ENCODE measurements at regions not wholly inside any gene's neighbourhood (a gene's known extent, or its start where the extent isn't known, plus 50 kb on each side); places are given as distances from the start of the nearest gene placed in this dataset.

- no peak overlapping the region for H3K9ac ChIP-seq (ENCODE audit: insufficient read length, low read depth)
- DNase-seq (ENCODE audit: low read depth, low spot score), result no peak
- H3K4me1 ChIP-seq (ENCODE audit: insufficient read depth, insufficient read length), result no peaks in the 10 kb centered on the region
- TF ChIP-seq SUZ12 (IDR thresholded peaks at IDR 0.05; ENCODE audit: extremely low read depth, insufficient read depth, insufficient read length) (no peak), ZNF274 (IDR thresholded peaks at IDR 0.05; ENCODE audit: low read depth, low read length) (no peak), YY1 (IDR thresholded peaks at IDR 0.05; ENCODE audit: insufficient read depth, insufficient read length) (no peak)
- H3K9me3 ChIP-seq (ENCODE audit: insufficient read depth, low read length), result no peaks in the 10 kb centered on the region
- no peaks in the 10 kb centered on the region for H3K27me3 ChIP-seq (ENCODE audit: insufficient read depth, insufficient read length)
- no peak overlapping the region for H3K4me3 ChIP-seq (ENCODE audit: insufficient read length, low read depth)
- H3K36me3 ChIP-seq (ENCODE audit: insufficient read depth, insufficient read length, low read length), result no peaks in the 10 kb centered on the region
Measured at GRCh38 chr4:12534684-12535083, 949.5 kb downstream of the RAB28 start.

DNA sequence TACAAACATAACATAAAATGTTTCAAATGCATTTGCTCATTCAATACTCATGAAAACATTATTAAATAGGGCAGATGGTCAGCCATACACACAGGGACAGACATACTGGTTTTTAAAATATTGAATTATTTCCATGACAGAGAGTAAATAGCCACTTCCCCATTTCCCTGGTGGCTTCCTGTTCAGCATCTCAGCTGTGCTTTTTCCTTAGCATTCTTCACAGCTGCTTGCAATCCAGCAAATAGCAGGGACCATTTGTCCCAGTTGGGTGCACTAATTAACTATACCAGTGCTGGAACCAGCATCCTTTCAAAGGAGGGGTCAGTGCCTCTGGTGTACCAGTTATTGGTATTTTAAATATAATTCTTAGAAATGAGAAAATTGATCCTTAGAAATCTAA, 964.7 kb downstream of the RAB28 start:
- Histone ChIP-seq H3K9me3 (ENCODE audit: insufficient read depth, low read length) (peaks cover 11% of the 10 kb centered on the region; the same call in 1 of the 2 replicates), H3K9ac (ENCODE audit: insufficient read length, low read depth) (no peak overlapping the region), H3K27me3 (ENCODE audit: insufficient read depth, insufficient read length) (no peaks in the 10 kb centered on the region), H3K4me3 (ENCODE audit: insufficient read length, low read depth) (no peak overlapping the region), H3K4me1 (ENCODE audit: insufficient read depth, insufficient read length) (no peaks in the 10 kb centered on the region), H3K36me3 (ENCODE audit: insufficient read depth, insufficient read length, low read length) (no peaks in the 10 kb centered on the region)
- DNase-seq (ENCODE audit: low read depth, low spot score), result no peak
- TF ChIP-seq ZNF274 (IDR thresholded peaks at IDR 0.05; ENCODE audit: low read depth, low read length), result no peak
- TF ChIP-seq SUZ12 (IDR thresholded peaks at IDR 0.05; ENCODE audit: extremely low read depth, insufficient read depth, insufficient read length), result no peak
- TF ChIP-seq YY1 (IDR thresholded peaks at IDR 0.05; ENCODE audit: insufficient read depth, insufficient read length), result no peak

GRCh38 chr4:12507868-12508481, 976.2 kb downstream of the RAB28 start:
- H3K4me3 ChIP-seq (ENCODE audit: insufficient read length, low read depth), result no peak overlapping the region
- H3K4me1 ChIP-seq (ENCODE audit: insufficient read depth, insufficient read length), result no peaks in the 10 kb centered on the region
- DNase-seq (ENCODE audit: low read depth, low spot score), result no peak
- H3K9me3 ChIP-seq (ENCODE audit: insufficient read depth, low read length), result no peaks in the 10 kb centered on the region; the same call in 1 of the 2 replicates
- TF ChIP-seq ZNF274 (IDR thresholded peaks at IDR 0.05; ENCODE audit: low read depth, low read length) (no peak), YY1 (IDR thresholded peaks at IDR 0.05; ENCODE audit: insufficient read depth, insufficient read length) (no peak), SUZ12 (IDR thresholded peaks at IDR 0.05; ENCODE audit: extremely low read depth, insufficient read depth, insufficient read length) (no peak)
- no peaks in the 10 kb centered on the region for H3K27me3 ChIP-seq (ENCODE audit: insufficient read depth, insufficient read length)
- H3K9ac ChIP-seq (ENCODE audit: insufficient read length, low read depth), result no peak overlapping the region
- H3K36me3 ChIP-seq (ENCODE audit: insufficient read depth, insufficient read length, low read length), result no peaks in the 10 kb centered on the region

DNA sequence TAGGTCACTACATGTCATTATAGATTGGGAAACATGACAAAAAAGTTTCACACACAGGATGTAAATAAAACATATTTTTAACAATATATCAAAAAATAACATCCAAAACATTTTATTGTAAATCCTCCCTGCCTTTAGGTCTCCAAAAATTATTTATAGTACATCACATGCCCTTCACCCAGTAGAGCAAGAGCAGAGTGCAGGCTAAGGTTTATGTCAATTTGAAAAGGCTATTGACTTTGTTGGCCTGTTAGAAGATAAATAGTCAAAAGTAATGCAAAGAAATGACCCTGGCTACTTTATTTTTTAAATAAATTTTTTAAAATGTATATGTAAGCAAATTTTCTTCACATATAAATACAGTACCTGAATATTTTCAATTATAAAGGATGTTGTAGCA, 983.7 kb downstream of the RAB28 start:
- TF ChIP-seq YY1 (IDR thresholded peaks at IDR 0.05; ENCODE audit: insufficient read depth, insufficient read length), result no peak
- no peak for TF ChIP-seq SUZ12 (IDR thresholded peaks at IDR 0.05; ENCODE audit: extremely low read depth, insufficient read depth, insufficient read length)
- TF ChIP-seq ZNF274 (IDR thresholded peaks at IDR 0.05; ENCODE audit: low read depth, low read length), result no peak
- Histone ChIP-seq H3K4me3 (ENCODE audit: insufficient read length, low read depth) (no peak overlapping the region), H3K36me3 (ENCODE audit: insufficient read depth, insufficient read length, low read length) (no peaks in the 10 kb centered on the region), H3K9ac (ENCODE audit: insufficient read length, low read depth) (no peak overlapping the region), H3K9me3 (ENCODE audit: insufficient read depth, low read length) (no peaks in the 10 kb centered on the region; the same call in 1 of the 2 replicates), H3K27me3 (ENCODE audit: insufficient read depth, insufficient read length) (no peaks in the 10 kb centered on the region), H3K4me1 (ENCODE audit: insufficient read depth, insufficient read length) (no peaks in the 10 kb centered on the region)
- DNase-seq (ENCODE audit: low read depth, low spot score), result no peak

DNA sequence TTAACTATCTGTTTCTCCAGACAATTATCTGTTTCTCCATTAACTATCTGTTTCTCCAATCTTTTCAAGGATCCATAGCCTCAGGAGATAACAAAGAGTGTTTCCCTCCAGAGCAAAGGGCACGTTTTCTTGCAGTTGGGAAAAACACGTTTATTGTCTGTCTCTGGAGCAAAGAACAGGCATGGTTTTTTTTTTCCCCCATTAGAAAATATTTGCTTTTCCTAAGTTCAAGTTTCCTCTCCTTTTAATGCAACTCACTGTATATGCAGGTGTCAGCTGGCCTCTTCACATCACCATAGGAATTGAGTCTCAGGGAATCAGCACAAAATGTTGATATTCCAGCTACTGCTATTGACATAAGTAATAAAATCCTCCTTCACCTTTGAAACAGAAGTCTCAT, 984.4 kb downstream of the RAB28 start:
- no peak for DNase-seq (ENCODE audit: low read depth, low spot score)
- no peak overlapping the region for H3K9ac ChIP-seq (ENCODE audit: insufficient read length, low read depth)
- H3K9me3 ChIP-seq (ENCODE audit: insufficient read depth, low read length), result no peaks in the 10 kb centered on the region; the same call in 1 of the 2 replicates
- H3K27me3 ChIP-seq (ENCODE audit: insufficient read depth, insufficient read length), result no peaks in the 10 kb centered on the region
- no peaks in the 10 kb centered on the region for H3K4me1 ChIP-seq (ENCODE audit: insufficient read depth, insufficient read length)
- H3K4me3 ChIP-seq (ENCODE audit: insufficient read length, low read depth), result no peak overlapping the region
- TF ChIP-seq ZNF274 (IDR thresholded peaks at IDR 0.05; ENCODE audit: low read depth, low read length), result no peak
- no peak for TF ChIP-seq YY1 (IDR thresholded peaks at IDR 0.05; ENCODE audit: insufficient read depth, insufficient read length)
- TF ChIP-seq SUZ12 (IDR thresholded peaks at IDR 0.05; ENCODE audit: extremely low read depth, insufficient read depth, insufficient read length), result no peak
- no peaks in the 10 kb centered on the region for H3K36me3 ChIP-seq (ENCODE audit: insufficient read depth, insufficient read length, low read length)

GRCh38 chr4:12495211-12495610, 988.9 kb downstream of the RAB28 start:
- no peaks in the 10 kb centered on the region for H3K4me1 ChIP-seq (ENCODE audit: insufficient read depth, insufficient read length)
- H3K36me3 ChIP-seq (ENCODE audit: insufficient read depth, insufficient read length, low read length), result no peaks in the 10 kb centered on the region
- no peak overlapping the region for H3K4me3 ChIP-seq (ENCODE audit: insufficient read length, low read depth)
- no peaks in the 10 kb centered on the region for H3K9me3 ChIP-seq (ENCODE audit: insufficient read depth, low read length)
- no peak overlapping the region for H3K9ac ChIP-seq (ENCODE audit: insufficient read length, low read depth)
- DNase-seq (ENCODE audit: low read depth, low spot score), result no peak
- TF ChIP-seq ZNF274 (IDR thresholded peaks at IDR 0.05; ENCODE audit: low read depth, low read length) (no peak), SUZ12 (IDR thresholded peaks at IDR 0.05; ENCODE audit: extremely low read depth, insufficient read depth, insufficient read length) (no peak), YY1 (IDR thresholded peaks at IDR 0.05; ENCODE audit: insufficient read depth, insufficient read length) (no peak)
- H3K27me3 ChIP-seq (ENCODE audit: insufficient read depth, insufficient read length), result no peaks in the 10 kb centered on the region

DNA sequence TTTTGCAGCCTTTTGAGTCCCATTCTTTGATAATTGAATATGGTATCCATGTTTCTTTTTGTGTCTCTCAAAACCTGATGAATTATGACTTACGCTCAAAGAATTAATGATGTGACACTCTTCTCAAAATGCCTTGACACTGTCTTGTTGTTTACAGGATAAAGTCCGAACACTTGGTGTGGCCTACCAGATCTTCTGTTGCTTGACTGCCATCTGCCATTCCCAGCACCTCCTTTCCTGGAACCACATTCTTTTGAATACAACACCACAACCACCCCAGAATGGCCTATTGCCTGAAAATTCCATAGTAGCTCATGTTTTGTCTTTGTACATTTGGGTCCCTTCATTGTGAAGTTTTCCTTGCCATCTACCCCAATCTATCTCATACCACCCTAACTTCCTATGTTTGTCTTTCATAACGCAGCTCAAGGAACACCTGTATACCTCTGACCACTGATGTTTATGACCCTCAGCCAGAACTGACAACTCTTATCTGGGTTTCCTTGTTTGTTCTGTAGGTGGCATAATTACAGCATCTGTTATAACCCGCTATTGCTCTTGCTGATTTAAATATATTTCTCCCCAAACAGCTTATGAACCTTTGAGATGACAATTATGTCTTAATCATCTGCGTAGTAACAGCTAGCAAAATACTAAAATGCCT, 991.3 kb downstream of the RAB28 start:
- Histone ChIP-seq H3K4me3 (ENCODE audit: insufficient read length, low read depth) (no peak overlapping the region), H3K27me3 (ENCODE audit: insufficient read depth, insufficient read length) (no peaks in the 10 kb centered on the region), H3K4me1 (ENCODE audit: insufficient read depth, insufficient read length) (no peaks in the 10 kb centered on the region), H3K9me3 (ENCODE audit: insufficient read depth, low read length) (no peaks in the 10 kb centered on the region), H3K9ac (ENCODE audit: insufficient read length, low read depth) (no peak overlapping the region), H3K36me3 (ENCODE audit: insufficient read depth, insufficient read length, low read length) (no peaks in the 10 kb centered on the region)
- TF ChIP-seq ZNF274 (IDR thresholded peaks at IDR 0.05; ENCODE audit: low read depth, low read length) (no peak), YY1 (IDR thresholded peaks at IDR 0.05; ENCODE audit: insufficient read depth, insufficient read length) (no peak), SUZ12 (IDR thresholded peaks at IDR 0.05; ENCODE audit: extremely low read depth, insufficient read depth, insufficient read length) (no peak)
- DNase-seq (ENCODE audit: low read depth, low spot score), result no peak

All from NT2/D1 (cell line).